Astrocyte (in vitro differentiated cells and primary cell): ENCODE measurements at regions not wholly inside any gene's neighbourhood (a gene's known extent, or its start where the extent isn't known, plus 50 kb on each side); places are given as distances from the start of the nearest gene placed in this dataset.
A peak's percentile ranks its signal among the peaks of the same experiment; 100 is the strongest.

Source experiments
- DNase-seq: peaks from one replicate; pipeline ENCODE4 v3.0.0-alpha.2; 2010; ENCODE audit warnings: low read depth
- FAIRE-seq: peaks from 2 replicates; lab custom pipeline; 2011; peaks lifted over from hg19 to GRCh38; lab: Jason Lieb, UNC
- H2AFZ ChIP-seq: 2 replicates; pipeline ENCODE4 v1.6.0; 2012; ENCODE audit warnings: low read depth, low read length, inconsistent platforms
- H3K27ac ChIP-seq: 2 replicates; pipeline ENCODE4 v1.5.1; 2011; ENCODE audit warnings: low read depth, low read length, inconsistent platforms
- H3K27me3 ChIP-seq: 2 replicates; pipeline ENCODE4 v1.6.0; 2011; ENCODE audit warnings: low read length, inconsistent platforms; ENCODE audit not compliant: insufficient read depth
- H3K36me3 ChIP-seq: 2 replicates; pipeline ENCODE4 v1.5.1; 2011; ENCODE audit warnings: low read length, inconsistent platforms; ENCODE audit not compliant: insufficient read depth
- H3K4me1 ChIP-seq: 2 replicates; pipeline ENCODE4 v1.5.1; 2011; ENCODE audit warnings: low read length, inconsistent platforms; ENCODE audit not compliant: insufficient read depth
- H3K4me2 ChIP-seq: 2 replicates; pipeline ENCODE4 v1.6.0; 2012; ENCODE audit warnings: low read length, inconsistent platforms
- H3K4me3 ChIP-seq: 2 replicates; pipeline ENCODE4 v1.5.1; 2011; ENCODE audit warnings: low read depth, mild to moderate bottlenecking, low read length, inconsistent platforms; ENCODE audit not compliant: insufficient read depth
- H3K79me2 ChIP-seq: 2 replicates; pipeline ENCODE4 v1.6.0; 2012; ENCODE audit warnings: mild to moderate bottlenecking, low read length, inconsistent platforms; ENCODE audit not compliant: insufficient read depth
- H3K9ac ChIP-seq: 2 replicates; pipeline ENCODE4 v1.6.0; 2012; ENCODE audit warnings: mild to moderate bottlenecking, low read length, inconsistent platforms
- H3K9me3 ChIP-seq: 2 replicates; pipeline ENCODE4 v1.5.1; 2012; ENCODE audit warnings: low read depth, mild to moderate bottlenecking, low read length, inconsistent platforms; ENCODE audit not compliant: insufficient read depth
- H4K20me1 ChIP-seq: 2 replicates; pipeline ENCODE4 v1.6.0; 2012; ENCODE audit warnings: low read length, inconsistent platforms; ENCODE audit not compliant: insufficient read depth
- H3K27ac Mint-ChIP-seq: one replicate; pipeline ENCODE4 v1.8.0; 2021; ENCODE audit warnings: mild to moderate bottlenecking, mixed read lengths; ENCODE audit not compliant: unreplicated experiment
- H3K27me3 Mint-ChIP-seq: one replicate; pipeline ENCODE4 v1.8.0; 2021; ENCODE audit warnings: low read depth, mixed read lengths; ENCODE audit not compliant: unreplicated experiment
- H3K36me3 Mint-ChIP-seq: one replicate; pipeline ENCODE4 v1.8.0; 2021; ENCODE audit warnings: low read depth, mixed read lengths; ENCODE audit not compliant: unreplicated experiment
- H3K4me1 Mint-ChIP-seq: one replicate; pipeline ENCODE4 v1.8.0; 2021; ENCODE audit warnings: low read depth, mixed read lengths; ENCODE audit not compliant: unreplicated experiment
- H3K4me3 Mint-ChIP-seq: one replicate; pipeline ENCODE4 v1.8.0; 2021; ENCODE audit warnings: mild to moderate bottlenecking, moderate library complexity, mixed read lengths; ENCODE audit not compliant: unreplicated experiment
- H3K9me3 Mint-ChIP-seq: one replicate; pipeline ENCODE4 v1.8.0; 2021; ENCODE audit warnings: mild to moderate bottlenecking, mixed read lengths; ENCODE audit not compliant: unreplicated experiment
- EZH2 ChIP-seq: IDR thresholded peaks from 2 replicates; pipeline ENCODE4 v1.6.1; 2012; ENCODE audit warnings: mild to moderate bottlenecking, low read length, inconsistent platforms; ENCODE audit not compliant: insufficient read depth
- TF ChIP-seq, protein P1 (sequence below): IDR thresholded peaks from 2 replicates; pipeline ENCODE4 v1.5.1; 2011; ENCODE audit warnings: low read depth, mild to moderate bottlenecking, inconsistent platforms, low read length, moderate library complexity; ENCODE audit not compliant: insufficient read depth

- FAIRE-seq, result no peak
Measured at GRCh38 chr1:177631770-177632169, 338.1 kb downstream of the SEC16B start.

GRCh38 chr1:177629526-177629925, 340.3 kb downstream of the SEC16B start:
- Mint-ChIP-seq H3K27ac (no peak overlapping the region), H3K27me3 (no peaks in the 10 kb centered on the region), H3K36me3 (no peaks in the 10 kb centered on the region), H3K4me3 (no peak overlapping the region), H3K9me3 (no peaks in the 10 kb centered on the region), H3K4me1 (no peaks in the 10 kb centered on the region)
- Histone ChIP-seq H3K27ac (no peak overlapping the region), H3K79me2 (no peaks in the 10 kb centered on the region), H3K9me3 (no peaks in the 10 kb centered on the region), H3K36me3 (no peaks in the 10 kb centered on the region), H3K4me3 (no peak overlapping the region), H3K27me3 (no peaks in the 10 kb centered on the region), H3K9ac (no peak overlapping the region), H3K4me1 (no peaks in the 10 kb centered on the region), H2AFZ (no peak overlapping the region), H4K20me1 (no peaks in the 10 kb centered on the region), H3K4me2 (no peak overlapping the region)
- DNase-seq (peak; percentile 58), FAIRE-seq (no peak)
- TF ChIP-seq EZH2, result no peak
- TF ChIP-seq, protein P1, sequence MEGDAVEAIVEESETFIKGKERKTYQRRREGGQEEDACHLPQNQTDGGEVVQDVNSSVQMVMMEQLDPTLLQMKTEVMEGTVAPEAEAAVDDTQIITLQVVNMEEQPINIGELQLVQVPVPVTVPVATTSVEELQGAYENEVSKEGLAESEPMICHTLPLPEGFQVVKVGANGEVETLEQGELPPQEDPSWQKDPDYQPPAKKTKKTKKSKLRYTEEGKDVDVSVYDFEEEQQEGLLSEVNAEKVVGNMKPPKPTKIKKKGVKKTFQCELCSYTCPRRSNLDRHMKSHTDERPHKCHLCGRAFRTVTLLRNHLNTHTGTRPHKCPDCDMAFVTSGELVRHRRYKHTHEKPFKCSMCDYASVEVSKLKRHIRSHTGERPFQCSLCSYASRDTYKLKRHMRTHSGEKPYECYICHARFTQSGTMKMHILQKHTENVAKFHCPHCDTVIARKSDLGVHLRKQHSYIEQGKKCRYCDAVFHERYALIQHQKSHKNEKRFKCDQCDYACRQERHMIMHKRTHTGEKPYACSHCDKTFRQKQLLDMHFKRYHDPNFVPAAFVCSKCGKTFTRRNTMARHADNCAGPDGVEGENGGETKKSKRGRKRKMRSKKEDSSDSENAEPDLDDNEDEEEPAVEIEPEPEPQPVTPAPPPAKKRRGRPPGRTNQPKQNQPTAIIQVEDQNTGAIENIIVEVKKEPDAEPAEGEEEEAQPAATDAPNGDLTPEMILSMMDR, result no peak

More at GRCh38 chr1:177631770-177632169, 338.1 kb downstream of the SEC16B start:
- no peak overlapping the region for H3K4me3 Mint-ChIP-seq
- H3K36me3 ChIP-seq, result no peaks in the 10 kb centered on the region
- H3K4me2 ChIP-seq, result no peak overlapping the region
- H3K4me1 ChIP-seq, result no peaks in the 10 kb centered on the region
- no peak overlapping the region for H3K4me3 ChIP-seq
- no peak for DNase-seq
- no peak overlapping the region for H2AFZ ChIP-seq
- H3K79me2 ChIP-seq, result no peaks in the 10 kb centered on the region
- no peaks in the 10 kb centered on the region for H4K20me1 ChIP-seq
- H3K9ac ChIP-seq, result no peak overlapping the region
- no peak overlapping the region for H3K27ac Mint-ChIP-seq
- TF ChIP-seq, protein P1, result no peak
- no peaks in the 10 kb centered on the region for H3K4me1 Mint-ChIP-seq
- H3K27me3 Mint-ChIP-seq, result no peaks in the 10 kb centered on the region
- no peaks in the 10 kb centered on the region for H3K36me3 Mint-ChIP-seq
- H3K9me3 ChIP-seq, result no peaks in the 10 kb centered on the region
- H3K27ac ChIP-seq, result no peak overlapping the region
- no peaks in the 10 kb centered on the region for H3K9me3 Mint-ChIP-seq
- H3K27me3 ChIP-seq, result no peaks in the 10 kb centered on the region

GRCh38 chr1:177627148-177627910, 342.5 kb downstream of the SEC16B start:
- Mint-ChIP-seq H3K27ac (no peak overlapping the region), H3K4me1 (no peaks in the 10 kb centered on the region), H3K4me3 (no peak overlapping the region), H3K27me3 (no peaks in the 10 kb centered on the region), H3K36me3 (no peaks in the 10 kb centered on the region), H3K9me3 (no peaks in the 10 kb centered on the region)
- Histone ChIP-seq H3K9ac (no peak overlapping the region), H3K4me3 (no peak overlapping the region), H3K79me2 (no peaks in the 10 kb centered on the region), H3K36me3 (no peaks in the 10 kb centered on the region), H3K27me3 (no peaks in the 10 kb centered on the region), H2AFZ (no peak overlapping the region), H3K27ac (no peak overlapping the region), H3K4me2 (no peak overlapping the region), H3K4me1 (no peaks in the 10 kb centered on the region), H4K20me1 (no peaks in the 10 kb centered on the region), H3K9me3 (no peaks in the 10 kb centered on the region)
- FAIRE-seq (no peak), DNase-seq (no peak)
- TF ChIP-seq EZH2, result no peak
- TF ChIP-seq, protein P1, result no peak
